NCI-H128 (cell line): ENCODE measurements at regions not wholly inside any gene's neighbourhood (a gene's known extent, or its start where the extent isn't known, plus 50 kb on each side); places are given as distances from the start of the nearest gene placed in this dataset.
"Not testable (repeated sequence)": the region's sequence is repeated elsewhere in the genome, so short reads cannot be mapped to it uniquely, and the experiment has no call there.

ENCODE experiments used
- DNase-seq: peaks from one replicate; lab custom pipeline; 2025; ENCODE audit not compliant: unreplicated experiment; lab: John Stamatoyannopoulos, UW

GRCh38 chr7:13631207-13632049, 358.0 kb downstream of the ETV1 start:
- not testable (repeated sequence) for DNase-seq

GRCh38 chr7:13633857-13634256, 355.6 kb downstream of the ETV1 start:
- no peak for DNase-seq

GRCh38 chr7:13639396-13639795, 350.1 kb downstream of the ETV1 start:
- peak; percentile 18 for DNase-seq

- DNase-seq = no peak
Measured at GRCh38 chr7:13641714-13642113, 347.8 kb downstream of the ETV1 start.

GRCh38 chr7:13651167-13651566, 338.3 kb downstream of the ETV1 start:
- no peak for DNase-seq

GRCh38 chr7:13656330-13656729, 333.1 kb downstream of the ETV1 start:
- DNase-seq = no peak

- DNase-seq = no peak
Measured at GRCh38 chr7:13673290-13673689, 316.2 kb downstream of the ETV1 start.

GRCh38 chr7:13682626-13683025, 306.8 kb downstream of the ETV1 start:
- no peak for DNase-seq

GRCh38 chr7:13687500-13687899, 302.0 kb downstream of the ETV1 start:
- DNase-seq = no peak

- DNase-seq = no peak
Measured at GRCh38 chr7:13692548-13692947, 296.9 kb downstream of the ETV1 start.

GRCh38 chr7:13702251-13702650, 287.2 kb downstream of the ETV1 start:
- no peak for DNase-seq

- DNase-seq = no peak
Measured at GRCh38 chr7:13708670-13709069, 280.8 kb downstream of the ETV1 start.

- no peak for DNase-seq
Measured at GRCh38 chr7:13713092-13713491, 276.4 kb downstream of the ETV1 start.

GRCh38 chr7:13715534-13715933, 273.9 kb downstream of the ETV1 start:
- DNase-seq = no peak

- DNase-seq = no peak
Measured at GRCh38 chr7:13717031-13717430, 272.4 kb downstream of the ETV1 start.

- DNase-seq = no peak
Measured at GRCh38 chr7:13724191-13724976, 265.1 kb downstream of the ETV1 start.

- no peak for DNase-seq
Measured at GRCh38 chr7:13724977-13725566, 264.4 kb downstream of the ETV1 start.

GRCh38 chr7:13725591-13725990, 263.9 kb downstream of the ETV1 start:
- no peak for DNase-seq

GRCh38 chr7:13727279-13727678, 262.2 kb downstream of the ETV1 start:
- no peak for DNase-seq

GRCh38 chr7:13727751-13728150, 261.7 kb downstream of the ETV1 start:
- DNase-seq = no peak

GRCh38 chr7:13728430-13728829, 261.0 kb downstream of the ETV1 start:
- not testable (repeated sequence) for DNase-seq

- DNase-seq = no peak
Measured at GRCh38 chr7:13731643-13732042, 257.8 kb downstream of the ETV1 start.
